ENCODE measurements at regions not wholly inside any gene's neighbourhood (a gene's known extent, or its start where the extent isn't known, plus 50 kb on each side); places are given as distances from the start of the nearest gene placed in this dataset.

GRCh38 chr14:71636820-71637471 is 295.3 kb upstream of the RGS6 start:
- no peak for DNase-seq (ENCODE audit: low spot score)
- intact Hi-C loops (cut with DNase I), result no loop called here
- Histone ChIP-seq H3K27me3 (replicated peaks; ENCODE audit: insufficient read depth) (no peaks in the 10 kb centered on the region), H3K4me3 (no peak overlapping the region), H3K9me3 (no peaks in the 10 kb centered on the region), H3K36me3 (no peaks in the 10 kb centered on the region), H3K4me1 (replicated peaks) (no peaks in the 10 kb centered on the region), H3K27ac (no peak overlapping the region)
- 94% methylated on average over 14 of the region's 14 CpGs for WGBS
- TF ChIP-seq POLR2A (IDR thresholded peaks at IDR 0.05) (no peak), POLR2AphosphoS5 (IDR thresholded peaks at IDR 0.05) (no peak)
- TF ChIP-seq, protein P1, sequence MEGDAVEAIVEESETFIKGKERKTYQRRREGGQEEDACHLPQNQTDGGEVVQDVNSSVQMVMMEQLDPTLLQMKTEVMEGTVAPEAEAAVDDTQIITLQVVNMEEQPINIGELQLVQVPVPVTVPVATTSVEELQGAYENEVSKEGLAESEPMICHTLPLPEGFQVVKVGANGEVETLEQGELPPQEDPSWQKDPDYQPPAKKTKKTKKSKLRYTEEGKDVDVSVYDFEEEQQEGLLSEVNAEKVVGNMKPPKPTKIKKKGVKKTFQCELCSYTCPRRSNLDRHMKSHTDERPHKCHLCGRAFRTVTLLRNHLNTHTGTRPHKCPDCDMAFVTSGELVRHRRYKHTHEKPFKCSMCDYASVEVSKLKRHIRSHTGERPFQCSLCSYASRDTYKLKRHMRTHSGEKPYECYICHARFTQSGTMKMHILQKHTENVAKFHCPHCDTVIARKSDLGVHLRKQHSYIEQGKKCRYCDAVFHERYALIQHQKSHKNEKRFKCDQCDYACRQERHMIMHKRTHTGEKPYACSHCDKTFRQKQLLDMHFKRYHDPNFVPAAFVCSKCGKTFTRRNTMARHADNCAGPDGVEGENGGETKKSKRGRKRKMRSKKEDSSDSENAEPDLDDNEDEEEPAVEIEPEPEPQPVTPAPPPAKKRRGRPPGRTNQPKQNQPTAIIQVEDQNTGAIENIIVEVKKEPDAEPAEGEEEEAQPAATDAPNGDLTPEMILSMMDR (IDR thresholded peaks at IDR 0.05), result no peak

- no peak for DNase-seq (ENCODE audit: low spot score)
- no peak overlapping the region for H3K4me3 ChIP-seq
- WGBS, result 70% methylated on average over 3 of the region's 3 CpGs
- TF ChIP-seq POLR2AphosphoS5 (IDR thresholded peaks at IDR 0.05) (no peak), POLR2A (IDR thresholded peaks at IDR 0.05) (no peak)
- TF ChIP-seq, protein P1 (IDR thresholded peaks at IDR 0.05), result no peak
- H3K9me3 ChIP-seq, result no peaks in the 10 kb centered on the region
- no peaks in the 10 kb centered on the region for H3K4me1 ChIP-seq (replicated peaks)
- H3K27ac ChIP-seq, result no peak overlapping the region
- no peaks in the 10 kb centered on the region for H3K27me3 ChIP-seq (replicated peaks; ENCODE audit: insufficient read depth)
- intact Hi-C loops (cut with DNase I), result no loop called here
- no peaks in the 10 kb centered on the region for H3K36me3 ChIP-seq
Measured at GRCh38 chr14:71638523-71639196, 293.6 kb upstream of the RGS6 start.

GRCh38 chr14:71642715-71643114 is 289.5 kb upstream of the RGS6 start:
- Histone ChIP-seq H3K9me3 (no peaks in the 10 kb centered on the region), H3K27ac (no peak overlapping the region), H3K27me3 (replicated peaks; ENCODE audit: insufficient read depth) (no peaks in the 10 kb centered on the region), H3K4me3 (no peak overlapping the region), H3K4me1 (replicated peaks) (no peaks in the 10 kb centered on the region), H3K36me3 (no peaks in the 10 kb centered on the region)
- no peak for DNase-seq (ENCODE audit: low spot score)
- WGBS, result 100% methylated on average over 1 of the region's 1 CpG
- TF ChIP-seq POLR2AphosphoS5 (IDR thresholded peaks at IDR 0.05), result no peak
- TF ChIP-seq POLR2A (IDR thresholded peaks at IDR 0.05), result no peak
- TF ChIP-seq, protein P1 (IDR thresholded peaks at IDR 0.05), result no peak
- intact Hi-C loops (cut with DNase I), result no loop called here

DNA sequence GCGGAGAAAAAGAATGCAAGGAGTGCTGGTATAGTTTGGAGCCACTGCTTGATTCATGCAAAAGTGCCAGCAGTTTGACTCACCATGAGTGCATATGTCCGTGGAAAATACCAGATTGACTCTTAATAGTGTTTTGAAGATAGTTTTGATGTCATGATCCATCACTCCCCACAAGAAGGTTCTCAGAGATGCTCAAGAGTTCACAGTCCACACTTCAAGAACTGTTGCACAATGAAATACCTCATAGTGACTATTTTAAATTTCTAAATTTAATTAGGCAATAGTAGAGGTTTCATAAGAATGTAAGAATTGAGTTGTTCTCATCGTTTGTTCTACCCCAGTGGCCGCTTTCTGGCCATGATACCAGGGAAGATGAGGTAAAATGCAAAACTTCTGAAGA is 286.6 kb upstream of the RGS6 start:
- DNase-seq (ENCODE audit: low spot score), result no peak
- Histone ChIP-seq H3K4me1 (replicated peaks) (no peaks in the 10 kb centered on the region), H3K27me3 (replicated peaks; ENCODE audit: insufficient read depth) (no peaks in the 10 kb centered on the region), H3K9me3 (no peaks in the 10 kb centered on the region), H3K27ac (no peak overlapping the region), H3K4me3 (no peak overlapping the region), H3K36me3 (no peaks in the 10 kb centered on the region)
- intact Hi-C loops (cut with DNase I), result no loop called here
- no peak for TF ChIP-seq POLR2AphosphoS5 (IDR thresholded peaks at IDR 0.05)
- no peak for TF ChIP-seq POLR2A (IDR thresholded peaks at IDR 0.05)
- TF ChIP-seq, protein P1 (IDR thresholded peaks at IDR 0.05), result no peak
- 95% methylated on average over 4 of the region's 4 CpGs for WGBS

GRCh38 chr14:71646518-71646917 is 285.7 kb upstream of the RGS6 start:
- Histone ChIP-seq H3K27me3 (replicated peaks; ENCODE audit: insufficient read depth) (no peaks in the 10 kb centered on the region), H3K4me1 (replicated peaks) (no peaks in the 10 kb centered on the region), H3K4me3 (no peak overlapping the region), H3K36me3 (no peaks in the 10 kb centered on the region), H3K9me3 (no peaks in the 10 kb centered on the region), H3K27ac (no peak overlapping the region)
- TF ChIP-seq, protein P1 (IDR thresholded peaks at IDR 0.05), result no peak
- TF ChIP-seq POLR2A (IDR thresholded peaks at IDR 0.05), result no peak
- TF ChIP-seq POLR2AphosphoS5 (IDR thresholded peaks at IDR 0.05), result no peak
- intact Hi-C loops (cut with DNase I), result no loop called here
- DNase-seq (ENCODE audit: low spot score), result no peak
- 57% methylated on average over 1 of the region's 1 CpG for WGBS

All from prostate gland (tissue), 2 donors.